HG02973 (cell line): ENCODE measurements at regions not wholly inside any gene's neighbourhood (a gene's known extent, or its start where the extent isn't known, plus 50 kb on each side); places are given as distances from the start of the nearest gene placed in this dataset.
"Not testable (repeated sequence)": the region's sequence is repeated elsewhere in the genome, so short reads cannot be mapped to it uniquely, and the experiment has no call there.

Source experiments
- ATAC-seq: cut with Tn5 transposase; IDR thresholded peaks from one replicate; pipeline ENCODE4 v1.9.1; 2021; ENCODE audit warnings: moderate library complexity; ENCODE audit not compliant: unreplicated experiment

DNA sequence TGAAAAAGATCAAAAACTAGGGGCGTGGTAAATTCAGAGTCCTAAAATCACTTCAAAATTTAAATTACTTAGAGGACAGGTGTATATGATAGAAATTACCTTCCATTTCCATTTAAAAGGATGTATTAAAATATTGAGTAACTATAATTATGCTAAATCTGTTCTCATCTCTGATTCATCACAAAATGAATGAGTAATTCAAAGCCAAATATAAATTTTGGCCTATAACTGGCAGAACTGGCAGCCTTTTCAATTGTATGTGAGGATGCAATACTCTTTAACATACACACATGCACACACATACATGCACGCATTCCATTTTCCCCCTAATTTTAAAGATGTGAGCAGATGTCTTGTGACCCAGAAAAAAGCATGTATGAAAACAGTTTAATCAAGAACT is 194.6 kb downstream of the EPM2A start:
- no peak for ATAC-seq

DNA sequence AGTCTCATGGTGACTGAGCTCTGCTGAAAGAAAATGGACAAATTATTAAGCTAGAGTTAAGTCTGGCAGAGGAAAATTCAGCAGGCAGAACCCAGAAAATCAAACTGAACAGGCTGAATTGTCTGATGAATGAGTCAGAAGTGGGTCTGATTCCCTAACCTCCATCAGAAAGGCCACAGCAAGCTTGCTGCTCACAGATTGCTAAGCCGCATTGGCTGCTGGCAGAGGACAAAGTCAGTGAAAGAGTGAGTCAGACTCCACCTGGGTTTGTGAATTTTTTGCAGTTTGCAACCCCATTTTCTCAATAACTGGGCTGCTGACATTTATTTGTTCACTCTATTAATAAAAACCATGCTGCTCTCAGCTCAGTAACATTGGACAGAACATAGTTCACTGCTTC is 191.3 kb downstream of the EPM2A start:
- ATAC-seq, result no peak

DNA sequence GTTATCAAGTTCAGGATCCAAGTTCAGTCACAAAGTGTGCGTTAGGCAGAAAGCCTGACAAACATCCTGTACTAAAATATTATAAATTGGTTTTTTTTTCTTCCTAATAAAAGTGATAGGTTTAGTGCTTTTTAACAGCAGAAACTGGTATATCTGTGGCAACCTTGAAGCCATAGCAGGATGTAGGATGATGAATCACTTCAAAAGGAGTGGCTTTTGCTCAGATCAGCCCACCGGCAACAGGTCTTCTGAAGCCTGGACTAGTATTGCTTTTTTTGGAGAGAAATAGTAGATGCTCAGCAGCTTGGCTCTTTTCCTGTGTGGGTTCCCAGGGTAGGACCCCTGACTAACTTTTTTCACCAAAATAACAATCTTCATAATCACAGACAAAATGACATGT is 190.8 kb downstream of the EPM2A start:
- ATAC-seq, result no peak

- ATAC-seq, result no peak
Measured at GRCh38 chr6:145546265-145546664, 189.1 kb downstream of the EPM2A start.

DNA sequence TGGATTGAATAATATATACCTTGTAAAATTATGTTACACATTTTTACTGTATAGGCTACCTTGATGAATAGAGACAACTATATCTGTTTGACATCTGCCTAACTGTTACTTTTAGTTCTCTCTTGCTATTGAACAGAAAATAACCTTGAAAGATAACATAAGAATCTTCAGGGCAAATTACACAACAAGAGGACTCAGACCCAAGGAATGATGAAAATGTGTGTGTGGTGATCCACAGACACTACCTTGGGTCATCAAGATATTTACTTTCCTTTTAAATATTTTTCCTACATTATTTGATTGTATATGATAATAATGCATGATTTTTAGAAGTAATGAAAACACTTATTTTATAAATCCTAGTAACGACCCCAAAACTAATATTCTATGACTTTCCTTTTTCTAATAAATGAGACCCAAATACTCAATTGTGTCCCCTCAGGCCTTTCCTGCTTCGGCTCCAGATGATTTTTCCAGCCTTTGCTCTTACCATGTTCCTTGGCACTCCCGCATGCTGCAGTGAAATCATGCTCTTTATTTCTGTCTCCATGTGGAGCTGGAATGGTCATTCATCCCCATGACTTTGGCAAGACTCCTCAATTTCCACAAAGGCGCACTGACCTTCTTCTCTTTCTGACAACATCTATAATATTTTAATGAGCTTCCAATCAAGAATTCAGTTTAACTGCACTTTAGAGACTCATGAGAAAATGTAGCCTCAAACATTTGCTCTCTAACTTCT is 187.6 kb downstream of the EPM2A start:
- ATAC-seq, result no peak

- no peak for ATAC-seq
Measured at GRCh38 chr6:145548933-145549648, 186.2 kb downstream of the EPM2A start.

DNA sequence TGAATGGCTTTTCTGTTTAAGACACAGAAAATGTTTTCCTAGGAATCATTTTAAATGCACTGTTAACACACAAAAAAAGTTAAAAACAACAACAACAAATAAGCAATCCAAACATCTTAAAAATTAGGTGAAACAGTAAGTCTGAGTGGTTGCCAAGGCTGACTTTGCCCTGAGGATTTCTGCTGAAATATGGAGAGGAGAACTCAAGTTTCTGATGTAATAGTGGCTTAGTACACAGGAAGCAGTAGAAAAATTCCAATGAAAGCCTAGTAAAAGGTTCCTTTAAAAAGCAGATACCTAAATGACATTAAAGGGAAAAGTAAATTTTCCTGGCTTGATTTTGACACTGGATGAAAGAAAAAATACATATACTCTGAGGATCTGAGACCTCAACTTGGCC is 184.2 kb downstream of the EPM2A start:
- no peak for ATAC-seq

- ATAC-seq, result no peak
Measured at GRCh38 chr6:145555084-145555483, 180.2 kb downstream of the EPM2A start.

GRCh38 chr6:145557474-145557873 is 177.8 kb downstream of the EPM2A start:
- ATAC-seq, result no peak

GRCh38 chr6:145559836-145560235 is 175.5 kb downstream of the EPM2A start:
- no peak for ATAC-seq

- no peak for ATAC-seq
Measured at GRCh38 chr6:145561095-145562072, 173.9 kb downstream of the EPM2A start.

- ATAC-seq, result no peak
Measured at GRCh38 chr6:145562771-145563615, 172.3 kb downstream of the EPM2A start.

DNA sequence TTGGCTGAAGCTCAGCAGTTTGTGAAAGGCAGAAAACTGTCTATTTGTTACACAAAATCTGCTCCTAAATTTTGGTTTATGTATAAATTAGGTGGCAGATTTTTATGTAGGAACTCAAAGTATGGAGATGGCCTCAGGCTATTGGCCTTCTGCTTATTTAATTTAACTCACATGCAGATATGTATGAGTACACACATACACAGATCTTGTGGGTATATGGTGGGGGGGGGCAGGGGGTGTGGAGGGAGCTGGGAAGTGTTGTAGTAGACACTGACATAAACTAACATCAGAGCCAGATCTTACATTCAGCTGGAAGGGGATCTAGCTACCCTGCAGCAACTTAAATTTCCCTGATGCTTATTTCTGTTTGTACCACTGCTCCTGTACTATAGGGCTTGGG is 170.8 kb downstream of the EPM2A start:
- no peak for ATAC-seq

DNA sequence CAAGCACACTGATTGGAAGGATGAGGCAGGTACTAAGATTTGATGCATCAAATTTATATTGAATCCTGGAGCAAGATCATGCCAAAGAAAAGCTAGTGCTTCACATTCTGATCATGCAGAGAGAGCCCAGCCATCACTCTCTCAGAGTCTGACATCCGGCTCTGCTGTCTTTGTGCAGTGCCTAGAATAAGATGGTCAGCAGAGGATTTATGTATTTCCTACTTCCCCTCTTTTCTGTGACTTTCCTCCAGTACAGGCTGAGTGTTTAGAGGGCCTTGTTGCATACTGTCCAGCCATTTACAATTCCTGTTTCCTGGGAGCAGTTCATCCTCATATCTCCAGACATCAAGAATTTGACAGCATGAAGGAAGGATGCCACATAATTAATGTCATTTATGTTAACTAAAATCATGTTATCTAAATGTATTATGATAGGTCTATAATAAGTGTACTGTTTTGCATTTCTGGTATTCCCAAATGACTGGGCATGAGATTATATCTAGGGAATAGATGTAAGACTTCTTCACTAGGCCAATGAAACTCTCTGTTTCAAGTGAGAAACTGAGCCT is 167.6 kb downstream of the EPM2A start:
- no peak for ATAC-seq

- no peak for ATAC-seq
Measured at GRCh38 chr6:145569140-145569539, 166.2 kb downstream of the EPM2A start.

GRCh38 chr6:145570336-145570735 is 165.0 kb downstream of the EPM2A start:
- not testable (repeated sequence) for ATAC-seq

DNA sequence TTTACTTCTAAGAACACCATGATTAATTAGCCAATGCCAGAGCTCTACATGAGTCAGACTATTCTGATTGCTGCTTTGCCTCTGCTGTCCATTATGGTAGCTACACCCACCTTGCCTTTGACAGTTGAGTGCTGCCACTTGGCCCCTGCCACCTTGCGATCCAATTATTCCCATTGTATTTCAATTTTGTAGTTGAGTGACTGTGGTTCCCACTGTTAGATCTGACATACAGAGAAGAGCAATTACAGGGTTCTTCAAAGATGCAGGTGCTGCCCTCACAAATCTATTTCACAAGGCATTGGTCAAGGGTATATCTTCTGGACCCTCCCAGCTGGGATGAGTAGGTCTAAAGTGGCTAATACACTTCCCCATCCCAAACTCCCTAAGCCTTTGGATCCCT is 161.1 kb downstream of the EPM2A start:
- not testable (repeated sequence) for ATAC-seq
